Hepatocyte (in vitro differentiated cells): ENCODE measurements at regions not wholly inside any gene's neighbourhood (a gene's known extent, or its start where the extent isn't known, plus 50 kb on each side); places are given as distances from the start of the nearest gene placed in this dataset.

Source experiments
- CTCF ChIP-seq: fragments of 200-600 bp; sonication (generic); IDR thresholded peaks from 2 replicates; pipeline ENCODE4 v1.5.1; 2016; ENCODE audit warnings: antibody characterized with exemption, mild to moderate bottlenecking; ENCODE audit not compliant: poor library complexity
- EZH2 ChIP-seq: fragments of 200-600 bp; sonication (generic); IDR thresholded peaks from 2 replicates; pipeline ENCODE4 v1.6.1; 2016; ENCODE audit warnings: antibody characterized with exemption, mild to moderate bottlenecking, borderline replicate concordance
- EZH2phosphoT487 ChIP-seq: fragments of 200-600 bp; sonication (generic); IDR thresholded peaks from one replicate; pipeline ENCODE4 v1.6.1; 2018; ENCODE audit warnings: antibody characterized with exemption, mild to moderate bottlenecking, low read depth, moderate library complexity; ENCODE audit not compliant: unreplicated experiment, severe bottlenecking

GRCh38 chr12:124428792-124429281 lies 133.9 kb downstream of the RFLNA start:
- TF ChIP-seq CTCF = no peak
- no peak for TF ChIP-seq EZH2
- no peak for TF ChIP-seq EZH2phosphoT487
